Natural killer cell (primary cell): ENCODE measurements at regions not wholly inside any gene's neighbourhood (a gene's known extent, or its start where the extent isn't known, plus 50 kb on each side); places are given as distances from the start of the nearest gene placed in this dataset.

Source experiments
- ATAC-seq, 3 donors: fragments of 150-1000 bp in 2 of 3; fragments of 200-7000 bp in 1 of 3; cut with Tn5 transposase; 1 replicate in 1 of 3; 2 replicates in 2 of 3; pipeline ENCODE4 v1.10.0; 2021; ENCODE audit warnings: mild to moderate bottlenecking in 2 of 3, moderate library complexity in 2 of 3
- DNase-seq, 2 donors: peaks; one replicate each; pipeline versions ENCODE4 v3.0.0 to v3.0.0-alpha.2; 2013 to 2021; ENCODE audit warnings: mixed read lengths in 1 of 2
- H3K27ac ChIP-seq: one replicate; pipeline ENCODE4 v1.5.1; 2013; ENCODE audit warnings: mild to moderate bottlenecking, low read length
- H3K27me3 ChIP-seq: one replicate; pipeline ENCODE4 v1.6.1; 2013; ENCODE audit warnings: low read length; ENCODE audit not compliant: control insufficient read depth, insufficient read depth
- H3K36me3 ChIP-seq: one replicate; pipeline ENCODE4 v1.6.1; 2013; ENCODE audit warnings: low read length; ENCODE audit not compliant: control insufficient read depth, insufficient read depth
- H3K4me1 ChIP-seq: one replicate; pipeline ENCODE4 v1.6.1; 2013; ENCODE audit warnings: low read length; ENCODE audit not compliant: control insufficient read depth, insufficient read depth
- H3K4me3 ChIP-seq: one replicate; pipeline ENCODE4 v1.5.1; 2013; ENCODE audit warnings: low read length
- H3K9me3 ChIP-seq: one replicate; pipeline ENCODE4 v1.6.1; 2013; ENCODE audit warnings: low read length; ENCODE audit not compliant: control insufficient read depth, insufficient read depth
- H3K27ac Mint-ChIP-seq, 2 donors: one replicate each; pipeline ENCODE4 v1.8.0; 2022; ENCODE audit warnings: mild to moderate bottlenecking in 2 of 2, mixed read lengths in 2 of 2, moderate library complexity in 1 of 2
- H3K27me3 Mint-ChIP-seq, 2 donors: one replicate each; pipeline ENCODE4 v1.8.0; 2022; ENCODE audit warnings: low read depth in 2 of 2, mixed read lengths in 2 of 2
- H3K36me3 Mint-ChIP-seq: one replicate; pipeline ENCODE4 v1.8.0; 2022; ENCODE audit warnings: mixed read lengths
- H3K4me1 Mint-ChIP-seq, 2 donors: one replicate each; pipeline ENCODE4 v1.8.0; 2022; ENCODE audit warnings: mixed read lengths in 2 of 2
- H3K4me3 Mint-ChIP-seq: one replicate; pipeline ENCODE4 v1.8.0; 2022; ENCODE audit warnings: mild to moderate bottlenecking, moderate library complexity, mixed read lengths
- H3K9me3 Mint-ChIP-seq, 2 donors: one replicate each; pipeline ENCODE4 v1.8.0; 2022; ENCODE audit warnings: mixed read lengths in 2 of 2
- WGBS: methylation state at CpG from one replicate; pipeline ENCODE4 v1.1.7; 2013; ENCODE audit warnings: missing lambda C conversion rate; ENCODE audit not compliant: insufficient coverage; 5-methylcytosine and 5-hydroxymethylcytosine counted together
- intact Hi-C: fragments of 100-400 bp; cut with micrococcal nuclease; formaldehyde crosslinking; loops from one replicate; pipeline ENCODE4 v1.14.2; 2022
- TF ChIP-seq, protein P1 (sequence below): fragments of 200-600 bp; IDR thresholded peaks from one replicate; pipeline ENCODE4 v1.8.0; 2022; ENCODE audit warnings: antibody characterized with exemption

DNA sequence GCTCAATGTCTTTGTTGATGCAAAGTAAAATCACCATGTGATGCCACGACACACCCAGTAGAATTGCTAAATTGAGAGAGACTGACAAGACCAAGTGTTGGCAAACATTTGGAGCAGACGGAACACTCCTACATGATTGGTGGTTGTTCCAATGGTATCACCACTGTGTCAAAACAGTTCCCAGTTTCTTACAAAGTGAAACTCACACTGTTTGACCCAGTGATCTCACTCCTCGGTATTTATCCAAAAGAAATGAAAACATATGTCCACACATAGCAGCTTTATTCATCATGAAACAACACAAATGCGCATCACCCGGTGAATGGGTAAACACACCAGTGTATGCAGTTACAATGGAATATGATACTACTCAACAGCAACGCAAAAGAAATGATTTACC lies 74.0 kb upstream of the SULF2 start:
- no peaks in the 10 kb centered on the region for H3K27me3 ChIP-seq
- Mint-ChIP-seq H3K9me3 (no peaks in the 10 kb centered on the region), H3K4me1 (no peaks in the 10 kb centered on the region), H3K27ac (no peak overlapping the region), H3K4me3 (no peak overlapping the region), H3K36me3 (no peaks in the 10 kb centered on the region), H3K27me3 (peaks cover 8 to 15% of the 10 kb centered on the region in 2 donors)
- WGBS, result 94% methylated on average over 6 of the region's 6 CpGs
- H3K36me3 ChIP-seq, result no peaks in the 10 kb centered on the region
- TF ChIP-seq, protein P1, sequence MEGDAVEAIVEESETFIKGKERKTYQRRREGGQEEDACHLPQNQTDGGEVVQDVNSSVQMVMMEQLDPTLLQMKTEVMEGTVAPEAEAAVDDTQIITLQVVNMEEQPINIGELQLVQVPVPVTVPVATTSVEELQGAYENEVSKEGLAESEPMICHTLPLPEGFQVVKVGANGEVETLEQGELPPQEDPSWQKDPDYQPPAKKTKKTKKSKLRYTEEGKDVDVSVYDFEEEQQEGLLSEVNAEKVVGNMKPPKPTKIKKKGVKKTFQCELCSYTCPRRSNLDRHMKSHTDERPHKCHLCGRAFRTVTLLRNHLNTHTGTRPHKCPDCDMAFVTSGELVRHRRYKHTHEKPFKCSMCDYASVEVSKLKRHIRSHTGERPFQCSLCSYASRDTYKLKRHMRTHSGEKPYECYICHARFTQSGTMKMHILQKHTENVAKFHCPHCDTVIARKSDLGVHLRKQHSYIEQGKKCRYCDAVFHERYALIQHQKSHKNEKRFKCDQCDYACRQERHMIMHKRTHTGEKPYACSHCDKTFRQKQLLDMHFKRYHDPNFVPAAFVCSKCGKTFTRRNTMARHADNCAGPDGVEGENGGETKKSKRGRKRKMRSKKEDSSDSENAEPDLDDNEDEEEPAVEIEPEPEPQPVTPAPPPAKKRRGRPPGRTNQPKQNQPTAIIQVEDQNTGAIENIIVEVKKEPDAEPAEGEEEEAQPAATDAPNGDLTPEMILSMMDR, result no peak
- H3K9me3 ChIP-seq, result no peaks in the 10 kb centered on the region
- ATAC-seq (no peak), DNase-seq (no peak)
- no peak overlapping the region for H3K27ac ChIP-seq
- no peaks in the 10 kb centered on the region for H3K4me1 ChIP-seq
- intact Hi-C loops, result no loop called here
- H3K4me3 ChIP-seq, result no peak overlapping the region

DNA sequence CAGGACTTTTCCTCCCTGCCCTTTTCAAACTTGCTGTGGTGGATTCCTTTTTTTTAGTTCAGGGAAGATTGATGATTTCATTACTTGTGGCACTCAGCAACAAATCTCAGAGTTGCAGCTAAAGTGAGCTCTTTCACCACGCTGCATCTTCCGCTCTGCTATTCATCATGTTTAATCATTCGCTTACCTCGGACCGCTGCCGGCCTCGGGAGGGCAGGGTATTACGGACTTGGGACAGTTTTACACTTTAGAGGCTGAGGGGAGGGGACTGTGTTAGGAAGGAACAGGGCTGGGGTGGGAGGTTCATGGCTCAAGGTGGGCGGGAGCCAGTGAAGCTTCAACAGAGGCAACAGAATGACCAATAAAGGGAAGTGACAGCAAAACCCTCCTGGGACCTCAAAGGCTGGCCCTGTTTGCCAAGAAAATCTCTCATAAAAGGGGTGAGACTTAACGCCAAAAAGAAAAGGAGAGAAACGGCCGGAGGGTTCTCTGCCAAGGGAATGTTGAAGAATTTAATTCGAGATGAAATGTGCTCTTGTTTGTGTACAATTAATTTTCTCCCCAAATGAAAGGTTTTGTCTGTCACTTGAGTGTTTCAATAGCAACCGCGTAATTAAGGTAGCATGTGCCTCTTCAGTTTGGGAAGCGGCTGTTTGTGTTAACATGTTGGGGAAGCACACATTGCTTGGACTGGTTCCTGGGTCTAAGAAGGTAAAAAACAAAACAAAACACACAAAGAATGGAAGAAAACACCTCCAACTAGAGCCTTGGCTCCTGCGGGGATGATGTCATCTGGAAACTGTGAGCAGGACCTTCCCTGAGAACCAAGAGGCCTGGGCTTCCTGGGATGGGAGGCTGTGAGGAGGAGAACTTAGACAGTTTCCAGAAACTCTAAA lies 72.5 kb upstream of the SULF2 start:
- H3K9me3 Mint-ChIP-seq, result no peaks in the 10 kb centered on the region
- ATAC-seq (no peak), DNase-seq (no peak)
- no peak overlapping the region for H3K4me3 Mint-ChIP-seq
- intact Hi-C loops, result no loop called here
- peaks cover 2 to 7% of the 10 kb centered on the region in 2 donors for H3K27me3 Mint-ChIP-seq
- H3K36me3 Mint-ChIP-seq, result no peaks in the 10 kb centered on the region
- no peaks in the 10 kb centered on the region for H3K27me3 ChIP-seq
- H3K4me3 ChIP-seq, result no peak overlapping the region
- no peak overlapping the region for H3K27ac Mint-ChIP-seq
- WGBS, result 80% methylated on average over 16 of the region's 17 CpGs
- no peaks in the 10 kb centered on the region for H3K4me1 ChIP-seq
- H3K36me3 ChIP-seq, result no peaks in the 10 kb centered on the region
- no peak overlapping the region for H3K27ac ChIP-seq
- TF ChIP-seq, protein P1, result no peak
- no peaks in the 10 kb centered on the region for H3K4me1 Mint-ChIP-seq
- no peaks in the 10 kb centered on the region for H3K9me3 ChIP-seq

DNA sequence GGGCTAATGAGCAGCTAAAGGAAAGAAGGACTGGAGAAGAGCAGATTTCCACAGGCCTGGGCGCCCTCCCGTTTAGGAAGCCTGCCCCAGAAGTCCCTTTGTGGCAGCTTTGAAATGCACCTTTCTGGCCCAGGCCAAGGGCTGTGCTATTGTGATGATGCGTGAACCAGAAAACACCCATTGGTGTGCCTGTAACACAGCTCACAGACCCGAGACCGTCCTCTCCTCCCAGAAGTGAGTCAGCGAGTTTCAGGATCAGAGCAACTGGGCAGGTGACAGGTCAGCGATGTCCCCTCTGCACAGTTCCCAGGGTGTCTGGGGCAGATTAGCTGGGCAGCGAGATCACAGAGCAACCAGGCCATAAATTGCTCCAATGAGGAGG lies 71.9 kb upstream of the SULF2 start:
- no peak overlapping the region for H3K4me3 Mint-ChIP-seq
- no peak overlapping the region for H3K27ac Mint-ChIP-seq
- intact Hi-C loops, result no loop called here
- H3K4me1 Mint-ChIP-seq, result no peaks in the 10 kb centered on the region
- H3K36me3 Mint-ChIP-seq, result no peaks in the 10 kb centered on the region
- TF ChIP-seq, protein P1, result no peak
- Histone ChIP-seq H3K36me3 (no peaks in the 10 kb centered on the region), H3K4me3 (no peak overlapping the region), H3K27ac (no peak overlapping the region), H3K27me3 (no peaks in the 10 kb centered on the region), H3K4me1 (no peaks in the 10 kb centered on the region), H3K9me3 (no peaks in the 10 kb centered on the region)
- WGBS, result 74% methylated on average over 8 of the region's 8 CpGs
- ATAC-seq (no peak), DNase-seq (no peak)
- H3K9me3 Mint-ChIP-seq, result no peaks in the 10 kb centered on the region
- H3K27me3 Mint-ChIP-seq, result peaks cover 2 to 7% of the 10 kb centered on the region in 2 donors

DNA sequence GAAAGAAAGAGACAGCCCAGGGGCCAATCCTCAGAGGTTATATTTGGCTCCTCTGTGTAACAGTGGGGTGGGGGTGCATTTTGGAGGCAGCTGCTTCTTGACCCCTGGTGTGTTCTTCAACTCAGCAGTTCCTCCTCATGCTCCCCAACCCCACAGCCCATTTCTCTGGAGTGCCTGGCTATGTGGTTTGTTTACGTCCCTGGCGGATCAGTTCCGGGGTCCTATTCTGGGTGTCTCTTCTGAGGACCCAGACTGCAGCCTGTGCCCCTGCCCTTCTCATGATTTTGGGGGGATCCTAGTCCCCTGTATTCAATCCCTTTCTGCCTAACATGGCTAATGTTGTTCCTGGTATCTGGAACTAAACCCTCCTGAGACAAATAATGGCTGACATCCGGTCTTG lies 70.5 kb upstream of the SULF2 start:
- Histone ChIP-seq H3K27ac (no peak overlapping the region), H3K27me3 (no peaks in the 10 kb centered on the region), H3K36me3 (no peaks in the 10 kb centered on the region), H3K9me3 (no peaks in the 10 kb centered on the region), H3K4me1 (no peaks in the 10 kb centered on the region), H3K4me3 (no peak overlapping the region)
- TF ChIP-seq, protein P1, result no peak
- intact Hi-C loops, result no loop called here
- Mint-ChIP-seq H3K4me1 (no peaks in the 10 kb centered on the region), H3K36me3 (no peaks in the 10 kb centered on the region), H3K27ac (no peak overlapping the region), H3K9me3 (no peaks in the 10 kb centered on the region), H3K4me3 (no peak overlapping the region), H3K27me3 (peaks cover 7 to 8% of the 10 kb centered on the region in 2 donors)
- 95% methylated on average over 4 of the region's 4 CpGs for WGBS
- DNase-seq, result no peak
- ATAC-seq, result no peak
